DMS79 (cell line): ENCODE measurements at regions not wholly inside any gene's neighbourhood (a gene's known extent, or its start where the extent isn't known, plus 50 kb on each side); places are given as distances from the start of the nearest gene placed in this dataset.
A peak's percentile ranks its signal among the peaks of the same experiment; 100 is the strongest.

Experiments
- DNase-seq: peaks from one replicate; lab custom pipeline; 2025; lab: John Stamatoyannopoulos, UW

- no peak for DNase-seq
Observed at GRCh38 chr2:59077026-59077725, 836.1 kb upstream of the FANCL start.

GRCh38 chr2:59076079-59076619 is 835.0 kb upstream of the FANCL start:
- DNase-seq = no peak

GRCh38 chr2:59074071-59074470 is 832.9 kb upstream of the FANCL start:
- no peak for DNase-seq

- DNase-seq = no peak
Observed at GRCh38 chr2:59073286-59073685, 832.2 kb upstream of the FANCL start.

- no peak for DNase-seq
Observed at GRCh38 chr2:59068255-59068654, 827.1 kb upstream of the FANCL start.

- no peak for DNase-seq
Observed at GRCh38 chr2:59066787-59067399, 825.8 kb upstream of the FANCL start.

GRCh38 chr2:59047373-59047995 is 806.4 kb upstream of the FANCL start:
- DNase-seq = no peak

- no peak for DNase-seq
Observed at GRCh38 chr2:59046401-59047372, 805.6 kb upstream of the FANCL start.

- DNase-seq = no peak
Observed at GRCh38 chr2:59044736-59045135, 803.6 kb upstream of the FANCL start.

GRCh38 chr2:59041139-59041538 is 800.0 kb upstream of the FANCL start:
- DNase-seq = no peak

GRCh38 chr2:59034837-59035236 is 793.7 kb upstream of the FANCL start:
- no peak for DNase-seq

GRCh38 chr2:59034106-59034505 is 793.0 kb upstream of the FANCL start:
- DNase-seq = no peak

- no peak for DNase-seq
Observed at GRCh38 chr2:59033661-59034060, 792.5 kb upstream of the FANCL start.

- DNase-seq = peak; percentile 20
Observed at GRCh38 chr2:59032499-59032898, 791.4 kb upstream of the FANCL start.

- DNase-seq = no peak
Observed at GRCh38 chr2:59029058-59029457, 787.9 kb upstream of the FANCL start.

- DNase-seq = no peak
Observed at GRCh38 chr2:59027320-59027719, 786.2 kb upstream of the FANCL start.

- no peak for DNase-seq
Observed at GRCh38 chr2:59025157-59025757, 784.1 kb upstream of the FANCL start.

- DNase-seq = no peak
Observed at GRCh38 chr2:59021786-59022185, 780.7 kb upstream of the FANCL start.

- no peak for DNase-seq
Observed at GRCh38 chr2:59019566-59020159, 778.5 kb upstream of the FANCL start.

- no peak for DNase-seq
Observed at GRCh38 chr2:59018737-59019136, 777.6 kb upstream of the FANCL start.

- no peak for DNase-seq
Observed at GRCh38 chr2:59015027-59015426, 773.9 kb upstream of the FANCL start.
